ENCODE measurements at regions not wholly inside any gene's neighbourhood (a gene's known extent, or its start where the extent isn't known, plus 50 kb on each side); places are given as distances from the start of the nearest gene placed in this dataset.

DNA sequence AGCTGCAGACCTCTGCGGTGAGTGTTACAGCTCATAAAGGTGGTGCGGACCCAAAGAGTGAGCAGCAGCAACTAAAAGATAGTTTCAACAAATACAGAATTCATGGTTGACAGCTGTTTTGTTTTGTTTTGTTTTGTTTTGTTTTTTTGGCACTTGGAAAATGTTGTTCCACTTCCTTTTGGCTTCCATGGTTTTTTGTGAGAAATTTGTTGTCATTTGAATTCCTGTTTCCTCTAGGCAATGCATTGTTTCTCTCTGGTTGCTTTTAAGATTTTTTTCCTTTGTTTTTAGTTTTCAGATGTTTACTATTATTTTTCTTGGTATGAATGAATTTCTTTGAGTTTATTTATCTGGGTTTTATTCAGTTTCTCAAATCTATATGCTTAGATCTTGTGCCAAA, 229.4 kb downstream of the MID1IP1 start:
- TF ChIP-seq, protein P1, sequence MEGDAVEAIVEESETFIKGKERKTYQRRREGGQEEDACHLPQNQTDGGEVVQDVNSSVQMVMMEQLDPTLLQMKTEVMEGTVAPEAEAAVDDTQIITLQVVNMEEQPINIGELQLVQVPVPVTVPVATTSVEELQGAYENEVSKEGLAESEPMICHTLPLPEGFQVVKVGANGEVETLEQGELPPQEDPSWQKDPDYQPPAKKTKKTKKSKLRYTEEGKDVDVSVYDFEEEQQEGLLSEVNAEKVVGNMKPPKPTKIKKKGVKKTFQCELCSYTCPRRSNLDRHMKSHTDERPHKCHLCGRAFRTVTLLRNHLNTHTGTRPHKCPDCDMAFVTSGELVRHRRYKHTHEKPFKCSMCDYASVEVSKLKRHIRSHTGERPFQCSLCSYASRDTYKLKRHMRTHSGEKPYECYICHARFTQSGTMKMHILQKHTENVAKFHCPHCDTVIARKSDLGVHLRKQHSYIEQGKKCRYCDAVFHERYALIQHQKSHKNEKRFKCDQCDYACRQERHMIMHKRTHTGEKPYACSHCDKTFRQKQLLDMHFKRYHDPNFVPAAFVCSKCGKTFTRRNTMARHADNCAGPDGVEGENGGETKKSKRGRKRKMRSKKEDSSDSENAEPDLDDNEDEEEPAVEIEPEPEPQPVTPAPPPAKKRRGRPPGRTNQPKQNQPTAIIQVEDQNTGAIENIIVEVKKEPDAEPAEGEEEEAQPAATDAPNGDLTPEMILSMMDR (IDR thresholded peaks at IDR 0.05; ENCODE audit: low read length): no peak
- no peak for TF ChIP-seq EZH2 (IDR thresholded peaks at IDR 0.05; ENCODE audit: borderline replicate concordance, low read length)
